Fibroblast of the aortic adventitia (primary cell): ENCODE measurements at regions not wholly inside any gene's neighbourhood (a gene's known extent, or its start where the extent isn't known, plus 50 kb on each side); places are given as distances from the start of the nearest gene placed in this dataset.
A peak's percentile ranks its signal among the peaks of the same experiment; 100 is the strongest.

Source experiments
- DNase-seq: peaks from one replicate; pipeline ENCODE4 v3.0.0-alpha.2; 2010; ENCODE audit warnings: low read depth
- H3K4me3 ChIP-seq: 2 replicates; pipeline ENCODE4 v1.5.1; 2011; ENCODE audit warnings: low read depth, mild to moderate bottlenecking, control low read depth, low read length, moderate library complexity
- CTCF ChIP-seq: IDR thresholded peaks from 2 replicates; pipeline ENCODE4 v1.5.1; 2011; ENCODE audit warnings: mild to moderate bottlenecking, low read length, control low read depth, inconsistent platforms; ENCODE audit not compliant: insufficient read depth

DNA sequence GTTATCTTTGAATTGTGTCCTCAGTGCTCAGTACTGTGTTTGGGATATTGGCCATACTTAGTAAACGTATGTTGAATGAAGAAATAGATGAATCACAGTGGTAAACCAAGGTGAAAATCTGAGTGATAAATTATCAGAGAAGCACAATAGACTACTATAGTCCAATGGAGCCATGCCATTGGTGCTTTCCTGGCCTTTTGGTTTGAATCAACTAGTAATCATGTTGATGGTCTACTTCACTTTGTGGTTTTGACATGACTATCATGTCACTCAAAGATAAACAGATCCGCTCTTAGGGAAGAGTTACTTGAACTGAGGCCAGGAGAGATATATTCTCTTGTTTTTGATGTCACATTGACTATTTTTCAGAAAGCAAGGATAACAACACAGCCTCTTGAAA is 86.1 kb upstream of the IGFBP3 start:
- no peak for TF ChIP-seq CTCF
- no peak overlapping the region for H3K4me3 ChIP-seq
- no peak for DNase-seq

DNA sequence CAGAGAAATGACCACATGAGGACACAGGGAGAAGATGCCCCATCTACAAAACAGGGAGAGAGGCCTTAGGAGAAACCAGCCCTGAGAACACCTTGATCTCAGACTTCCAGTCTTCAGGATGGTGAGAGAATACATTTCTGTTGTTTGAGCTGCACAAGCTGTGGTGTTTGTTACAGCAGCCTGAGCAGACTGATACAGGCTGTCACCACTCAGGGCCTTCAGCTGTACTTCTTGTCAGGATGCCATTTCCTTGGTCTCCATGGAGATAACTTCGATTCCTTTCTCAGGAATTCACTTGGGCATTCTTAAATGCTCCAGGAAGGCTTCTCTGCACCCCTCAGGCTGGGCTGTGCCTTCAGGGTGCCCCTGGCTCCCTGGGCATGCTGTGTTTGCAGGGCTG is 85.7 kb upstream of the IGFBP3 start:
- no peak for TF ChIP-seq CTCF
- no peak for DNase-seq
- H3K4me3 ChIP-seq: no peak overlapping the region

DNA sequence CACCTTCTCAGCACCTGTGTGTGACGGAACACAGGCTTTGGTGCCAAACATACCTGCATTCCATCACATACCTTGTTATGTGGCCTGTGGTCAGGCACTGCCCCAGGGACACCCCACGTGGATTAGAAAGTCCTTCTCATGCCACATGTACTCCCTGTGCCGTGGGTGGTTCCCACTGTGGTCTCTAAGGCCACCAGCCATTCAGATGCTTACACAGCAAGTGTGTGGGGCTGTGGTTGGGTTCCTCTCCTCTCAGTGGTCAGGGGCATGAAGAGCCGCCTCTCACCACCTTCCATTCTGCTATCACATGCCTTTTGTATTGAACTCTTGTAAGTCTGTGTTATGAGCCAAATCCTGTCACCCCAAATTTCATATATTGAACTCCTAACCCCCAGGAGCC is 85.1 kb upstream of the IGFBP3 start:
- no peak overlapping the region for H3K4me3 ChIP-seq
- DNase-seq: no peak
- no peak for TF ChIP-seq CTCF

- no peak for TF ChIP-seq CTCF
- no peak overlapping the region for H3K4me3 ChIP-seq
- DNase-seq: no peak
Measured at GRCh38 chr7:46004965-46005364, 83.9 kb upstream of the IGFBP3 start.

- TF ChIP-seq CTCF: no peak
- no peak overlapping the region for H3K4me3 ChIP-seq
- DNase-seq: peak; percentile 60
Measured at GRCh38 chr7:46003896-46004875, 83.1 kb upstream of the IGFBP3 start.

DNA sequence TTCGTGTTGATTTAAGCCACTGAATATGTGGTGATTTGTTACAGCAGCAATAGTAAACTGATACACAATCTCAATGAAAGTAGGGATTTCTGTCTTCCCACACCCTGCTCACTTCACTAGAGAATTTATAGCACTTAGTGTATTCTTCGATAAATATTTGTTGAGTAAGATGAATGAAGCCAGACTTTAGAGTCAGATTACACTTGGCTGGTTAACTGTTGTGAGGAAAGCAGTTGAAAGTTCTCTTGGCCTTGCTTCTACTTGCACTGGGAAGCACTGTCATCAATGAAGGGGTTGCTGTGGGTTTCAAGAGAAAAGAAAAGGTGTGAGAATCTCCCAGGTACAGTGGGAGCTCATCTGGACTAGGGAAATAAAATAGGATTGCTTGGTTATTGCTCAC is 82.1 kb upstream of the IGFBP3 start:
- no peak overlapping the region for H3K4me3 ChIP-seq
- DNase-seq: no peak
- no peak for TF ChIP-seq CTCF
